NCI-H524 (cell line): ENCODE measurements at regions not wholly inside any gene's neighbourhood (a gene's known extent, or its start where the extent isn't known, plus 50 kb on each side); places are given as distances from the start of the nearest gene placed in this dataset.
A peak's percentile ranks its signal among the peaks of the same experiment; 100 is the strongest.

Experiments used
- DNase-seq, 2 experiments: peaks; one replicate each; lab custom pipeline; 2025; lab: John Stamatoyannopoulos, UW

GRCh38 chr14:39768589-39768988 is 336.4 kb upstream of the FBXO33 start:
- no peak for DNase-seq

- no peak for DNase-seq
Observed at GRCh38 chr14:39766397-39767000, 334.3 kb upstream of the FBXO33 start.

- no peak for DNase-seq
Observed at GRCh38 chr14:39765676-39766075, 333.4 kb upstream of the FBXO33 start.

GRCh38 chr14:39763402-39763890 is 331.2 kb upstream of the FBXO33 start:
- DNase-seq = no peak

- DNase-seq = no peak
Observed at GRCh38 chr14:39762576-39763401, 330.6 kb upstream of the FBXO33 start.

- DNase-seq = peak in 1 of 2 experiments; percentile 47
Observed at GRCh38 chr14:39755269-39755878, 323.1 kb upstream of the FBXO33 start.

- DNase-seq = no peak
Observed at GRCh38 chr14:39740454-39740853, 308.2 kb upstream of the FBXO33 start.

- no peak for DNase-seq
Observed at GRCh38 chr14:39739796-39740195, 307.6 kb upstream of the FBXO33 start.

GRCh38 chr14:39734306-39734705 is 302.1 kb upstream of the FBXO33 start:
- no peak for DNase-seq

- DNase-seq = no peak
Observed at GRCh38 chr14:39733741-39734140, 301.5 kb upstream of the FBXO33 start.

- DNase-seq = peak in 1 of 2 experiments; percentile 15
Observed at GRCh38 chr14:39731912-39732311, 299.7 kb upstream of the FBXO33 start.

- no peak for DNase-seq
Observed at GRCh38 chr14:39726563-39726962, 294.3 kb upstream of the FBXO33 start.

- DNase-seq = no peak
Observed at GRCh38 chr14:39722547-39723273, 290.5 kb upstream of the FBXO33 start.

GRCh38 chr14:39716987-39717570 is 284.8 kb upstream of the FBXO33 start:
- no peak for DNase-seq

- no peak for DNase-seq
Observed at GRCh38 chr14:39712293-39712999, 280.2 kb upstream of the FBXO33 start.

GRCh38 chr14:39704594-39704993 is 272.4 kb upstream of the FBXO33 start:
- peak in 1 of 2 experiments; percentile 35 for DNase-seq

- no peak for DNase-seq
Observed at GRCh38 chr14:39694341-39694740, 262.1 kb upstream of the FBXO33 start.

GRCh38 chr14:39683691-39684260 is 251.5 kb upstream of the FBXO33 start:
- DNase-seq = no peak

GRCh38 chr14:39682582-39682981 is 250.3 kb upstream of the FBXO33 start:
- no peak for DNase-seq

- no peak for DNase-seq
Observed at GRCh38 chr14:39681782-39682399, 249.7 kb upstream of the FBXO33 start.
